ENCODE measurements at regions not wholly inside any gene's neighbourhood (a gene's known extent, or its start where the extent isn't known, plus 50 kb on each side); places are given as distances from the start of the nearest gene placed in this dataset.

- TF ChIP-seq ATF2 (IDR thresholded peaks at IDR 0.05; ENCODE audit: low read length) (peak; percentile 47; the same call in 1 of the 2 replicates), MYB (IDR thresholded peaks at IDR 0.05; ENCODE audit: borderline replicate concordance, low read depth, low read length) (no peak), CHD1 (IDR thresholded peaks at IDR 0.05; ENCODE audit: low read depth, low read length) (no peak), TCF7 (IDR thresholded peaks at IDR 0.05; ENCODE audit: borderline replicate concordance) (no peak), RELB (IDR thresholded peaks at IDR 0.05; ENCODE audit: low read depth) (peak; percentile 55; the same call in 1 of the 2 replicates), E4F1 (IDR thresholded peaks at IDR 0.05; ENCODE audit: borderline replicate concordance, partially characterized antibody) (no peak), FOXM1 (IDR thresholded peaks at IDR 0.05; ENCODE audit: low read depth, low read length) (peak; percentile 63; the same call in 1 of the 2 replicates), SREBF2 (IDR thresholded peaks at IDR 0.05; ENCODE audit: low read length) (no peak), ATF7 (IDR thresholded peaks at IDR 0.05; ENCODE audit: low read depth) (peak; percentile 61)
These were observed 52.2 kb downstream of the IRAG1 start (continued) for GRCh38 chr11:10641177-10641911.

Measured in GM12878 (cell line).